Ishikawa (cell line): ENCODE measurements at regions not wholly inside any gene's neighbourhood (a gene's known extent, or its start where the extent isn't known, plus 50 kb on each side); places are given as distances from the start of the nearest gene placed in this dataset.

Experiments
- CEBPB ChIP-seq: IDR thresholded peaks from 2 replicates; pipeline ENCODE4 v1.6.1; 2012
- CREB1 ChIP-seq: IDR thresholded peaks from 2 replicates; pipeline ENCODE4 v1.6.1; 2012; ENCODE audit warnings: low read depth
- EGR1 ChIP-seq: IDR thresholded peaks from 2 replicates; pipeline ENCODE4 v1.6.1; 2012
- EP300 ChIP-seq: IDR thresholded peaks from 2 replicates; pipeline ENCODE4 v1.6.1; 2012; ENCODE audit warnings: borderline replicate concordance
- FOXM1 ChIP-seq: IDR thresholded peaks from 2 replicates; pipeline ENCODE4 v1.6.1; 2012; ENCODE audit warnings: low read depth, borderline replicate concordance
- NFIC ChIP-seq: IDR thresholded peaks from 2 replicates; pipeline ENCODE4 v1.6.1; 2012
- RAD21 ChIP-seq: IDR thresholded peaks from 2 replicates; pipeline ENCODE4 v1.6.1; 2012; ENCODE audit warnings: low read depth
- TAF1 ChIP-seq: IDR thresholded peaks from 2 replicates; pipeline ENCODE4 v1.6.1; 2012; ENCODE audit warnings: low read depth, mild to moderate bottlenecking
- TCF12 ChIP-seq: IDR thresholded peaks from 2 replicates; pipeline ENCODE4 v1.6.1; 2012; ENCODE audit warnings: low read depth
- TEAD4 ChIP-seq: IDR thresholded peaks from 2 replicates; pipeline ENCODE4 v1.6.1; 2012
- YY1 ChIP-seq: IDR thresholded peaks from 2 replicates; pipeline ENCODE4 v1.6.1; 2012; ENCODE audit warnings: low read depth
- ZBTB7A ChIP-seq: IDR thresholded peaks from 2 replicates; pipeline ENCODE4 v1.6.1; 2012; ENCODE audit warnings: low read depth
- TF ChIP-seq, protein P1 (sequence below): IDR thresholded peaks from 2 replicates; pipeline ENCODE4 v1.6.1; 2012; ENCODE audit warnings: low read depth, mild to moderate bottlenecking
- TF ChIP-seq, protein P2 (sequence below): IDR thresholded peaks from 2 replicates; pipeline ENCODE4 v1.6.1; 2012
- TF ChIP-seq, protein P3 (sequence below): IDR thresholded peaks from 2 replicates; pipeline ENCODE4 v1.6.1; 2012

DNA sequence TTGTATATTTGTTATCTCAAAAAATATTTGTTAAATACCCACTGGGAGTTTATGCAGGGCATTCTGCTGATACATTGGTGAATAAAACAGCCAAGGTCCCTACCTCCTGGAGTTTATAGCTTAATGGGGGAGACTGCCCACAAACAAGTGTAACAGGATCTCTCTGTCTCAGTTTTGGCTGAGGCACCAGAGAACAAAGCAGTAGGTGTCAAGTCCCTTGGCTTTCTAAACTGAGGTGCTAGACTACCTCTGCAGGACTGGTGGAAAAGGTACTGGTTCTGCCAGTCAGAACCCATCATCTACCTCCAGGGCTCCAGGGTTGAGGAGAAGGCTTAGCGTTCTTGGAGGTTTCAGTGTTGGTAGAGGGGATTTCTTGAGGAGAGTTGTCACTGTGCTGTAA, 188.4 kb upstream of the ELL2 start:
- TF ChIP-seq, protein P1, sequence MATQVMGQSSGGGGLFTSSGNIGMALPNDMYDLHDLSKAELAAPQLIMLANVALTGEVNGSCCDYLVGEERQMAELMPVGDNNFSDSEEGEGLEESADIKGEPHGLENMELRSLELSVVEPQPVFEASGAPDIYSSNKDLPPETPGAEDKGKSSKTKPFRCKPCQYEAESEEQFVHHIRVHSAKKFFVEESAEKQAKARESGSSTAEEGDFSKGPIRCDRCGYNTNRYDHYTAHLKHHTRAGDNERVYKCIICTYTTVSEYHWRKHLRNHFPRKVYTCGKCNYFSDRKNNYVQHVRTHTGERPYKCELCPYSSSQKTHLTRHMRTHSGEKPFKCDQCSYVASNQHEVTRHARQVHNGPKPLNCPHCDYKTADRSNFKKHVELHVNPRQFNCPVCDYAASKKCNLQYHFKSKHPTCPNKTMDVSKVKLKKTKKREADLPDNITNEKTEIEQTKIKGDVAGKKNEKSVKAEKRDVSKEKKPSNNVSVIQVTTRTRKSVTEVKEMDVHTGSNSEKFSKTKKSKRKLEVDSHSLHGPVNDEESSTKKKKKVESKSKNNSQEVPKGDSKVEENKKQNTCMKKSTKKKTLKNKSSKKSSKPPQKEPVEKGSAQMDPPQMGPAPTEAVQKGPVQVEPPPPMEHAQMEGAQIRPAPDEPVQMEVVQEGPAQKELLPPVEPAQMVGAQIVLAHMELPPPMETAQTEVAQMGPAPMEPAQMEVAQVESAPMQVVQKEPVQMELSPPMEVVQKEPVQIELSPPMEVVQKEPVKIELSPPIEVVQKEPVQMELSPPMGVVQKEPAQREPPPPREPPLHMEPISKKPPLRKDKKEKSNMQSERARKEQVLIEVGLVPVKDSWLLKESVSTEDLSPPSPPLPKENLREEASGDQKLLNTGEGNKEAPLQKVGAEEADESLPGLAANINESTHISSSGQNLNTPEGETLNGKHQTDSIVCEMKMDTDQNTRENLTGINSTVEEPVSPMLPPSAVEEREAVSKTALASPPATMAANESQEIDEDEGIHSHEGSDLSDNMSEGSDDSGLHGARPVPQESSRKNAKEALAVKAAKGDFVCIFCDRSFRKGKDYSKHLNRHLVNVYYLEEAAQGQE = no peak
- TF ChIP-seq, protein P2, sequence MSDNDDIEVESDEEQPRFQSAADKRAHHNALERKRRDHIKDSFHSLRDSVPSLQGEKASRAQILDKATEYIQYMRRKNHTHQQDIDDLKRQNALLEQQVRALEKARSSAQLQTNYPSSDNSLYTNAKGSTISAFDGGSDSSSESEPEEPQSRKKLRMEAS = no peak

DNA sequence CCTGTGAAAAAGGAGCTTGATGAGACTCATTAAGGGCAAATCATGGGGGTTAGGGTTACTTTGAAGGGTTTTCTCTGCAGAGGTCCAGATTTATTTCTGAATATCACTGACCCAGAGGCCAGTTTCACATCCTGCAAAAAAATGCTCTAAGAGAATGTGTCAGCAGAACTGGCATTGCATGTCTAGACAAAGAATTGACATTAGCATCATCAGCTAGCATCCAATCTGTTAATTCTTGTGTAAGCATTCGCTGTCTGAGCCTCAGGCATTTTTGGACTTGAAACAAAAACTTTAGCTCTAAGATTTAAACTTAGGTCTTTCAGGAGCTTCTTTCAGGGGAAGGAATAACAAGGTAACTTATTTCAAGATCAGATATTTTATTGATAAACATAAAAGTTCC, 187.9 kb upstream of the ELL2 start:
- TF ChIP-seq CEBPB = no peak
- no peak for TF ChIP-seq CREB1
- TF ChIP-seq, protein P3, sequence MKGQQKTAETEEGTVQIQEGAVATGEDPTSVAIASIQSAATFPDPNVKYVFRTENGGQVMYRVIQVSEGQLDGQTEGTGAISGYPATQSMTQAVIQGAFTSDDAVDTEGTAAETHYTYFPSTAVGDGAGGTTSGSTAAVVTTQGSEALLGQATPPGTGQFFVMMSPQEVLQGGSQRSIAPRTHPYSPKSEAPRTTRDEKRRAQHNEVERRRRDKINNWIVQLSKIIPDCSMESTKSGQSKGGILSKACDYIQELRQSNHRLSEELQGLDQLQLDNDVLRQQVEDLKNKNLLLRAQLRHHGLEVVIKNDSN = no peak
- no peak for TF ChIP-seq NFIC
- no peak for TF ChIP-seq TAF1
- TF ChIP-seq, protein P2 = no peak
- no peak for TF ChIP-seq TCF12
- no peak for TF ChIP-seq FOXM1
- no peak for TF ChIP-seq EGR1
- TF ChIP-seq, protein P1 = no peak
- no peak for TF ChIP-seq TEAD4
- TF ChIP-seq ZBTB7A = no peak
- TF ChIP-seq RAD21 = no peak
- TF ChIP-seq EP300 = no peak

DNA sequence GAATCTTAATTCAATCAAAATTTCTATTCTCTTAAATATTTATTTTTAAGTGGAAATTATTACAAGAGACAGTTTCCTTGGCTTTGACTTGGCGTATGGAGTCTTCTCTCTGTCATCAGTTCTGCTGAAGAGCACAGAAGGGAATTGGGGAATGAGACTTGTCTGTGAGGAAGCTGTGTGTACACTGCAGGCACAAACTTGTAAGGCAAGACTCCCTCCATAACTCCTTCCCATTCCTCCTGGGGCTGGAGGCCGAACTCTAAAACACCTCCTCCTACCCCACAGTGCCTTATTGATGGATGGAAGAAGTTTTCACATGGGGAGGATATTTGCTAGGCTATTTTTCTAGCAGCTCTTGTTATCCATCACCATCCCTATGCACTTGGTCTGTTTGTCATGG, 187.4 kb upstream of the ELL2 start:
- TF ChIP-seq, protein P2 = no peak
- TF ChIP-seq FOXM1 (no peak), YY1 (no peak), ZBTB7A (no peak)
- TF ChIP-seq, protein P3 = no peak

DNA sequence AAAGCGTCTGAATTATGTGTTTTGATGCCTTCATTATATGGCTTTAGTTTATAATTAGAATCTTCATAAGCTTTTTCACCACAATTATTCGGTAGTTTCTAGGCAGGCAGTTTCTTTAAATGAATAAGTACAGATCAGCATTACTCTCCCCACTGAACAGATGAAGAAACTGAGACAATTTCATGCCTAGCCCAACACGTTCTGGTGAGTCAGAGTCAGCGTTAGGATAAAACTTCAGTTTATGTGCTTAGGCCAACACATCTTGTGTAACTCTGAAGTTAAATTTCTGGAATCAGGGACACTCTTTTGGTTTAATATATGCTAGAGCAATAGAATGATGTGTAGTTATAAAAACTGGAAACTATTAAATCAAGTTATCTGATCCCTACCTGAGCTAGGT, 186.7 kb upstream of the ELL2 start:
- TF ChIP-seq, protein P3 = no peak
- no peak for TF ChIP-seq EP300
- TF ChIP-seq, protein P1 = no peak

DNA sequence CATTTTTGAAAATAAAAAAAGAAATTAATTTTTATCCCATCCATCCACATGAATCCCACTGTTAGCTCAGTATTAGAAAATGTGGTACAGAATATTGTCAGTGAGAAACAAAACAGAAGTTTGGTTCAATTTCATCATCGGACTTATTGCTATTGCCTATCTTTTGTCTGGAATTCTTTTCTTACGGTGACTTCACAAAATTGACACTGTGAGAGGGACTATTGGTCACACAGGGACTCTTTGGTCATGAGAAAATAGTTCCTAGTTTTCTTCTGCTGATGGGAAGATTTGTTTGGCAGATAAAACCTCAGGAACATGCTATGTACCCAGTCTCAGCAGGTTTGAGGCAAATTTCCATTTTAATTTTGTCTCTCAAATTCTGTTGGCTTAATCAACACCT, 186.2 kb upstream of the ELL2 start:
- no peak for TF ChIP-seq NFIC
- no peak for TF ChIP-seq TCF12
- no peak for TF ChIP-seq EGR1
- TF ChIP-seq EP300 = no peak
- no peak for TF ChIP-seq CREB1
